ENCODE measurements at regions not wholly inside any gene's neighbourhood (a gene's known extent, or its start where the extent isn't known, plus 50 kb on each side); places are given as distances from the start of the nearest gene placed in this dataset.
"Not testable (repeated sequence)": the region's sequence is repeated elsewhere in the genome, so short reads cannot be mapped to it uniquely, and the experiment has no call there.

- no TSS peak for BruUV-seq (replicated peaks)
- H3K27ac Mint-ChIP-seq (ENCODE audit: low read depth, unreplicated experiment), result no peak overlapping the region
- no peaks in the 10 kb centered on the region for H3K9me3 Mint-ChIP-seq (ENCODE audit: unreplicated experiment)
- ChIA-PET CTCF (no interaction called here), POLR2A (no interaction called here)
- no peak for TF ChIP-seq CTCF (IDR thresholded peaks at IDR 0.05; ENCODE audit: unreplicated experiment)
- no peak for DNase-seq (ENCODE audit: unreplicated experiment)
- H3K4me1 Mint-ChIP-seq (ENCODE audit: insufficient read depth, unreplicated experiment), result no peaks in the 10 kb centered on the region
- H3K27me3 Mint-ChIP-seq (ENCODE audit: insufficient read depth, unreplicated experiment), result peaks cover 5% of the 10 kb centered on the region
- intact Hi-C loops (cut with micrococcal nuclease), result no loop called here
- no peak overlapping the region for H3K4me3 Mint-ChIP-seq (ENCODE audit: unreplicated experiment)
- no peaks in the 10 kb centered on the region for H3K36me3 Mint-ChIP-seq (ENCODE audit: insufficient read depth, unreplicated experiment)
Observed at GRCh38 chr6:96700915-96701314, 136.4 kb downstream of the GPR63 start.

GRCh38 chr6:96694429-96694828, 131.5 kb downstream of the FHL5 start:
- not testable (repeated sequence) for H3K36me3 Mint-ChIP-seq (ENCODE audit: insufficient read depth, unreplicated experiment)

GRCh38 chr6:96687121-96687520, 124.2 kb downstream of the FHL5 start:
- CTCF ChIA-PET, result no interaction called here
- no peak for TF ChIP-seq CTCF (IDR thresholded peaks at IDR 0.05; ENCODE audit: unreplicated experiment)
- Mint-ChIP-seq H3K27me3 (ENCODE audit: insufficient read depth, unreplicated experiment) (peaks cover 11% of the 10 kb centered on the region), H3K36me3 (ENCODE audit: insufficient read depth, unreplicated experiment) (no peaks in the 10 kb centered on the region), H3K4me1 (ENCODE audit: insufficient read depth, unreplicated experiment) (no peaks in the 10 kb centered on the region), H3K4me3 (ENCODE audit: unreplicated experiment) (no peak overlapping the region), H3K27ac (ENCODE audit: low read depth, unreplicated experiment) (no peak overlapping the region), H3K9me3 (ENCODE audit: unreplicated experiment) (no peaks in the 10 kb centered on the region)
- no TSS peak for BruUV-seq (replicated peaks)
- POLR2A ChIA-PET, result no interaction called here
- intact Hi-C loops (cut with micrococcal nuclease), result no loop called here
- DNase-seq (ENCODE audit: unreplicated experiment), result no peak

More at GRCh38 chr6:96694429-96694828, 131.5 kb downstream of the FHL5 start:
- CTCF ChIA-PET; DNase-seq (ENCODE audit: unreplicated experiment); H3K9me3 Mint-ChIP-seq (ENCODE audit: unreplicated experiment); H3K4me3 Mint-ChIP-seq (ENCODE audit: unreplicated experiment); POLR2A ChIA-PET; intact Hi-C loops (cut with micrococcal nuclease); BruUV-seq (replicated peaks); H3K27ac Mint-ChIP-seq (ENCODE audit: low read depth, unreplicated experiment); H3K4me1 Mint-ChIP-seq (ENCODE audit: insufficient read depth, unreplicated experiment): not testable (repeated sequence)
- H3K27me3 Mint-ChIP-seq (ENCODE audit: insufficient read depth, unreplicated experiment), result peaks cover 32% of the 10 kb centered on the region

GRCh38 chr6:96685702-96686101, 122.8 kb downstream of the FHL5 start:
- CTCF ChIA-PET, result interaction anchor here (0.6 kb wide), 1 partner anchor 1533 kb away, joined by 3 read pairs; no protein-coding TSS in a partner anchor
- Mint-ChIP-seq H3K27ac (ENCODE audit: low read depth, unreplicated experiment) (no peak overlapping the region), H3K9me3 (ENCODE audit: unreplicated experiment) (no peaks in the 10 kb centered on the region), H3K27me3 (ENCODE audit: insufficient read depth, unreplicated experiment) (no peaks in the 10 kb centered on the region), H3K4me1 (ENCODE audit: insufficient read depth, unreplicated experiment) (no peaks in the 10 kb centered on the region), H3K36me3 (ENCODE audit: insufficient read depth, unreplicated experiment) (no peaks in the 10 kb centered on the region), H3K4me3 (ENCODE audit: unreplicated experiment) (no peak overlapping the region)
- TF ChIP-seq CTCF (IDR thresholded peaks at IDR 0.05; ENCODE audit: unreplicated experiment), result no peak
- intact Hi-C loops (cut with micrococcal nuclease), result no loop called here
- POLR2A ChIA-PET, result no interaction called here
- BruUV-seq (replicated peaks), result no TSS peak
- no peak for DNase-seq (ENCODE audit: unreplicated experiment)

GRCh38 chr6:96683819-96684528, 121.0 kb downstream of the FHL5 start:
- Mint-ChIP-seq H3K36me3 (ENCODE audit: insufficient read depth, unreplicated experiment) (no peaks in the 10 kb centered on the region), H3K4me3 (ENCODE audit: unreplicated experiment) (no peak overlapping the region), H3K27me3 (ENCODE audit: insufficient read depth, unreplicated experiment) (no peaks in the 10 kb centered on the region), H3K27ac (ENCODE audit: low read depth, unreplicated experiment) (no peak overlapping the region), H3K9me3 (ENCODE audit: unreplicated experiment) (no peaks in the 10 kb centered on the region), H3K4me1 (ENCODE audit: insufficient read depth, unreplicated experiment) (no peaks in the 10 kb centered on the region)
- no peak for TF ChIP-seq CTCF (IDR thresholded peaks at IDR 0.05; ENCODE audit: unreplicated experiment)
- no TSS peak for BruUV-seq (replicated peaks)
- DNase-seq (ENCODE audit: unreplicated experiment), result no peak
- intact Hi-C loops (cut with micrococcal nuclease), result no loop called here
- ChIA-PET CTCF (no interaction called here), POLR2A (no interaction called here)
